NCI-H2196 (cell line): ENCODE measurements at regions not wholly inside any gene's neighbourhood (a gene's known extent, or its start where the extent isn't known, plus 50 kb on each side); places are given as distances from the start of the nearest gene placed in this dataset.

Experiments used
- DNase-seq: peaks from one replicate; lab custom pipeline; 2025; ENCODE audit not compliant: unreplicated experiment; lab: John Stamatoyannopoulos, UW

- no peak for DNase-seq
These were observed 868.9 kb downstream of the EPHA7 start for GRCh38 chr6:92550501-92550900.

DNA sequence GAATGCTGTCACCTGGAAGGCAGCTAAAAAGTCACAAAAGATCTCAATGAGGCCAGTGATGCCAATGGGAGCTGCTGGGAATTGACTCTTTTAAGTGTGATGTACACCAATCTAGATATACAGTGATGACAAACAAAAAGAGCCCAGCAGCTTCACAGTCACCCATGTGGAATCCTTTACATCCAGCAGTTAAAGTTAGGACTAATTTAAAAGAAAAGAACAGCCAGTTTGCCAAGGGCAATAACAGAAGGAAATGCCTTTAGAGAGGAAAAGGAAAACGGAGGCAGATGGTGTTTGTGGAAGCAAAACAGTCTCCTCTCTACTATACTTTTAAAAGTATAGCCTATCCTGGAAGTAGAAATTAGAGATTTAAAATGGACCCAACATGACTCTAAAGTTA lies 873.5 kb downstream of the EPHA7 start:
- DNase-seq, result no peak

- DNase-seq, result no peak
These were observed 877.8 kb downstream of the EPHA7 start for GRCh38 chr6:92541448-92542060.

DNA sequence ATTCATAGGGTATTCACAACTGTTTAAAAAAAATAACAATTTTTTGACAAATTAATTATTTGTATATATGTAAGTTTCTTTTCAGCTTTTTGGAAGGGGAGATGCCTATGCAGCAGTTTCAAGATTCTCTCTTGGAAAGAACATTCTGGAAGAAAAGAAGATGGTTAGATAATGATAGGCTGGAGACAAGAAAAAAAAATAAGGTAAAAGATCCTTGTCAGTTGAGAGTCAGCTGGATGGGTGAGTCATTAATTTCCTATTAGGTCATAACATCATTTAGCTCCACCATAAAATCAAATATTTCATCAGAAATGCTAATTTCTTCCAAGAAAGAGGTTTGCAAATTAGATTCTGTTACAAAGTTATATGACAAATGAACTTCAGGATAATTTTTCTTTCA lies 880.4 kb downstream of the EPHA7 start:
- no peak for DNase-seq

DNA sequence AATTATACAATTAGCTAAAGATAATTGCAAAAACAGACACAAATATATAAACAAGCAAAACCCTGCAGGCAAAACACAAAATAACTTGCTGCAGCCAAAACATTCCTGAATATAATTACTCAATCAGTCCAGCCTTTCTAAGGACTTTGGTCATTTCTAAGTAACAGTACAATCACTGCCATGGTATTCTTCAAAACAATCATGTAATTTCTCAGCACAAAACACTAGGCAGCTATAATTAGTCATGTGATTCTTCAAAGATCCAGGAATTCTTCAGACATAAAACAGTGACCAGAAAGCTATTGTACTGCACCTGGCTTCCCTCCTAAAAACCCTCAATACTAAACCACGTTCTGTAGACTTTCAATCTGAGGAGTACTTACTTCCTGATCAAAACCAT lies 881.1 kb downstream of the EPHA7 start:
- no peak for DNase-seq

GRCh38 chr6:92534109-92534508 lies 885.2 kb downstream of the EPHA7 start:
- DNase-seq, result no peak

GRCh38 chr6:92522589-92522988 lies 896.8 kb downstream of the EPHA7 start:
- DNase-seq, result no peak

DNA sequence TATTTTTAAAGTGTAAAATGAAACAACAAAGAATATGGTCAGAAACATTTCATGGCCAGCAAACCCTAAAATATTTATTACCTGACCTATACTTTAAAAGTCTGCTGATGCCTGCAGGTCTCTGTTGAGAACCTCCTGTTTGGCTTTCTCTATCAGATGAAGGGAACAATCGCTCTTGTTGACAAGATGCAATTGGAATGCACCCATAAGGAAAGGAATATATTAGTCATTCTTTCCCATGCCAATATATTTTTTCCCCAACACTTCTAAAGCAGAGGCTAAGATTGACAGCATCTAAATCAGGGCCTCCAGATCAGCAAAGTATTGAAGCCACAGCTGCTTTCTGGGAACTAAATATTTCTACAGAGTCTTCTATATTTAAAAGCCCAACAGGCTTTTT lies 897.8 kb downstream of the EPHA7 start:
- DNase-seq, result no peak

DNA sequence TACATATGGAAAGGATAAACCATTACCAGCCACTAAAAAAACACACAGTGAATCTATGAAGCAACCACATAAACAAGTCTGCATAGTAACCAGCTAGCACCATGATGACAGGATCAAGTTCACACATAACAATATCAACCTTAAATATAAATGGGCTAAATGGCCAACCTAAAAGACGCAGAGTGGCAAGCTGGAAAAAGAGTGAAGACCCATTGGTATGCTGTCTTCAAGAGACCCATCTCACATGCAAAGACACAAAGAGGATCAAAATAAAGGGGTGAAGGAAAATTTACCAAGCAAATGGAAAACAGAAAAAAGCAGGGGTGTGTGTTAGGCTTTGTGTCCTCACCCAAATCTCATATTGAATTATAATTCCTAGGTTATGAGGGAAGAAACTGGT lies 909.2 kb downstream of the EPHA7 start:
- DNase-seq, result no peak

DNA sequence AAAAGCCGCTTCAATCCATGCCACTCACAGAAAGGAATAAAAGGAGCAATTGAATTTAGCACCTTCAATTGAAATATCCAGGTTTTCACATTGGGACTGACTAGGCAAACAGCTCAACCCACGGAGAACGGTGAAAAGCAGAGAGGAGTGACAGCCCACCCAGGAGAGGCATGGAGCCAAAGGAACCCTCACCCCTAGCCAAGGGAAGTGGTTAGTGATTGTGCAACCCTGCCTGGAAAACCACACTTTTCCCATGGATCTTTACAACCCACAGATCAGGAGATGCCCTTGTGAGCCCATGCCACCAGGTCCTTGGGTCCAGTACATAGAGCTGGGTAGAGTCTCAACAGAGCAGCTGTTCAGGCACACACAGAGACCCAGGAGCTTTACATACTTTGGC lies 911.8 kb downstream of the EPHA7 start:
- DNase-seq, result no peak

DNA sequence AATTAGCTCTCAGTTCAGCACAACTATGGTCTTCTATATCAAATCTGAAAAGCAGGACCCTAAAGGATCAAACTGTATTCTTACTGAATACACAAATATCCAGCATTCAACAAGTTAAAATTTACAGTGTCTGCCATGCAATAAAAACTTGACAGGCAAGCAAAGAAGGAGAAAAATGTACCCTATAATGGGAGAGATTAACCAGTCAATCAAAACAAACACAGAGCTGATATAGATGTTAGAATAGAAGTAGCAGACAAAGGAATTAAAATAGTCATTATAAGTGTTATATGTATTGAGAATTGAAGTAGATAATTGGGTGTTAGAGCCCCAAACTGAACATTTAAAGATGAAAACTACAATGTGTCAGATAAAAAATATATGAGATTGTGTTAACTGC lies 914.9 kb downstream of the EPHA7 start:
- DNase-seq, result no peak

GRCh38 chr6:92497281-92497680 lies 922.1 kb downstream of the EPHA7 start:
- no peak for DNase-seq

DNA sequence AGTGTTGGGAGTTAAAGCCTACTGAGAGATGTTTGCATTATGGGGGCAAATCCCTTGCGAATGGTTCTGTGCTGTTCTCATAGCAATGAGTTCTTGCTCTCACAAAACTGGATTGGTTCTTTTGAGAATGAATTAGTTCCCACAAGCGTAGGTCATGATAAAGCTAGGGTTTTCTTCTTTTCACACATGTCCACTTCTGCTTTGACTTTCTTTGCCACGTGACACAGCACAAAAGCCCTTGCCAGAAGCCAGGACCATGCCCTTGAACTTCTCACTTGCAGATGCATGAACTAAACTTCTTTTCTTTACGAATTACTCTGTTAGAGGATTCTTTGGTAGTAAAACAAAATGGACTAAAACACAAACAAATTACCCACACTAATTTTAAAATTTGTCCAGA lies 922.8 kb downstream of the EPHA7 start:
- no peak for DNase-seq

DNA sequence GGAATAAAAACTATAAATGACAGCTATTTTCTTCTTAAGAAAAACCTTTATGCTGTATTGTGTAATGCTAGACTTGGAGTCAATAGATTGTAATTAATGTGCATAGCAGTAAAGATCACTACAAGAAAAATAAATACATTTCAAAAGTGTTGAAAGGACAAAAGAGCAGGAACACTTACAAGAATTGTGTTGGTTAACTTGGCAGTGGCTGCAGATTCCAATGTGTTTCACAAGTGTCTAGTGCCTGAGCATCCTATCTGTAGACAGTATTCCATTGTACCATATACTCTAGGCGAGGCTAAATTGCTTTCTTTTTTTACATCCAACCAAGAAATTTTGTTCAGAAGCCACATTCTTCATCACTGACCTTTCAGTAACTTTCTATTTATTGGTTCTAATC lies 924.1 kb downstream of the EPHA7 start:
- DNase-seq, result no peak

GRCh38 chr6:92485487-92485886 lies 933.9 kb downstream of the EPHA7 start:
- no peak for DNase-seq

DNA sequence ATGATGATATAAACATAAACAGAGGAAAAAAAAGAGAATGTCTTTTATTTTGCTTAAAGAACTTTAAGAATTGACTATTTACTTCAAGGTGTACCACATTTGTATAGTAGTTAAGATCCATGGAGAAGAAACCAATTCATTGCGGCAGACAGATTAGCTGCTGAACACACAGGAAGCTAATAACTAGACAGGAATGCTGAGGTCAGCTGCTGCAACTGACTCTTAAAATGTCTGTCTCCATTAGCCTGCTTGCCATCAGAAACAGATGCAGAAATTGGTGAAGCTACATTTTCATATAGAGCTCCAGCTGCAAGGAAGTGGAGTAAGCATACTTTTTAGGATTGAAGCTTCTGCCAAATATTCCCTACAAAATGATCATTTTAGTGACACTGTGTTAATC lies 939.5 kb downstream of the EPHA7 start:
- no peak for DNase-seq

- no peak for DNase-seq
These were observed 946.3 kb downstream of the EPHA7 start for GRCh38 chr6:92473056-92473455.

DNA sequence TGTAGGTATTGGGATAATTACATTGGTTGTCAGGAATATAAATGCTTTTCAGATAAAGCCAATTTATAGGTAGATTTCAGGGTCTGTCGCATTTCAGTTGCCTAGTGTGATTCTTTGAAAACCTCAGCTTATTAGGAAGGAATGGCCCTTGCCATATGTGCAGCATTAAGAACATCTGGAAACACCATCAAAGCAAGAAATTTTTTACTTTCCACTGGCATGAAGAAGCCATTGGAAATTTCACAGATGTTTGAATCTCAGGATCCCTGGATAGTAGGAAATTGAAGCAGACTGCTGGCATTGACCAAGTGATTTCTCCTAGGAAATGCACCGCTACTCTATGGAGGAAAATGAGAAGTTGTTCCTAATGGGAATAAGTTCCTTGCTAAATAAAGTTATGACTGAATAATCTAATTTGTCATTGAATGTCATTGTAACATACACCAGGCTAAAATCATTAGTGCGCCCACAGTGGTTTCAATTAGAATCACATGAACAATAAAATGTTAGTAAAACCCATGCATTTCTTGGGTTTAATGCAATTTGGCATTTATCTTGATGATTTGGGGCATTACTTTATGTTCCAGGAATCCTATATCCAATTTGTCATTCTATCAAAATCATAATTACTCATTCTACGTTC lies 950.1 kb downstream of the EPHA7 start:
- DNase-seq, result no peak

DNA sequence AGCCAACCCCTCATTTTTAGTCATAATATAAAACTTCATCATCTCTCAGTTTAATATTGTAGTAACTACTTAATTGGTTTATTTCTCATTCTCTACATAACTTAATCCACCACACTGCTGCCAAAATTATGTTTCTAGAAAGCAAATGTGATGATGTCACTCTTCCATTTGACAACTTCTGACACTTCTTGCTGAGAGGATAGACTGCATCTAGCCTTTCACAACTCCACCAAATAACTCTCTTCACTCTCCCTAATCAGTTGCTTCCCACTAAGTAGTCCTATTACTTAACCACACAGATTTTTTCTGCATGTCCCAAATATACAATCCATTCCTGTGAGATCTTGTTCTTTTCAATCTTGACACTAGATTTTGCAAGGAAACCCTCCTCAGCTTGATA lies 951.3 kb downstream of the EPHA7 start:
- DNase-seq, result no peak

DNA sequence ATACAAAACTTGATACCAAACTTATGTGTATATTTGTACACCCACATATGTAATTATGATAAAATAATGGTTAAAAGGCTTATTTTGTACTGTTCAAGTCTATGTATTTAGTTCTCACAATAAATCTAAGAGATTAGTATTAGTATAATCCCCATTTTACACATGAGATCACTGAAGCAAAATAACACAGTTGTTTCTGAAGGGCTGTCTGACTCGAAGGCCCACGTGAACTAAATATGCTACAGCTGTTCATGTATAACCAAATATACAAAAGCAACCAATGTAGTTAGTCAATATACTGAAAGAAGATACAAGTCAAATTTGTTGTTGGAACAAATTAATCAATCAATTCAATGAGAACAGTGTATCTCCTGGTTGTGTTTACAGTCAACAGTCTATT lies 959.2 kb downstream of the EPHA7 start:
- DNase-seq, result no peak

- DNase-seq, result no peak
These were observed 959.8 kb downstream of the EPHA7 start for GRCh38 chr6:92459606-92460005.

- no peak for DNase-seq
These were observed 973.3 kb downstream of the EPHA7 start for GRCh38 chr6:92446052-92446451.

DNA sequence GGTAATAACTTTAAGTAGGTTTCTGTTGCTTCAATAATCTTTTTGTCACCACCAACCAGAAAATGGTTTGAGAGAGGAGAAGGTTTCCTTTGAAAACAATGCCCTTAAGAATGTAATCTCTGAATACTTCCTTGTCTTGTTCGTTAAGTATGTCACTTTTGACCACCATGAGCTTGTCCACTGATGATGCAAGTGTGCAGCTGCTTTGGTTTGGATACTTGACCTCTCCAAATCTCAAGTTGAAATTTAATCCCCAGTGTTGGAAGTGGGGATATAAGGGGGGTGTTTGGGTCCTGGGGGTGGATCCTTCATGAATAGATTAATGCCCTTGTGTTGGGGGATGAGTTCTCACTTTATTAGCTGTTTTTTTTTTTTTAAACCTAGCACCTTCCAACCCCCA lies 985.4 kb downstream of the EPHA7 start:
- no peak for DNase-seq
